ENCODE measurements at regions not wholly inside any gene's neighbourhood (a gene's known extent, or its start where the extent isn't known, plus 50 kb on each side); places are given as distances from the start of the nearest gene placed in this dataset.

DNA sequence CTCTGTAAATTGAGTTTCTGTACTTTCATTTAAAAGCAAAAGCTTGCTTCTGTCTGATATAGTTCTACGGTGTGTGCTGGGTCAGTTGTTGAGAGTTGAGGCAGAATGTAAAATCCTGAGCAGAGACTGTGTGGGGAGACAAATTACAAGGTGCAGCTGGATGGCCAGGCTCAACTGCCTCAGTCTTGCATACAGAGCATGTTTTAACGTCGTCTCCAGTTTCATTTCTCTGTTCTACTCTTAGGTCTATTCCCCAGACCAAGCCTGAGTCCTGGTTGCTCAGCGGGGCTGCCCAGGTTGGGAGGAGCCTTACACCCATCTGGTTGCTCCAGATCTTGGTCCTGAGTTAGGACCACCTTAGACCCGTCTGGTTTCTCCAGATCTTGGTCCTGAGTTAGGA, 54.4 kb upstream of the MEDAG start:
- Histone ChIP-seq H3K27me3 (ENCODE audit: control insufficient read depth, insufficient read depth, low read length) (peaks cover 8% of the 10 kb centered on the region), H3K9me3 (ENCODE audit: control insufficient read depth in 2 of 2, low read length in 2 of 2) (no peaks in the 10 kb centered on the region), H3K4me3 (ENCODE audit: low read depth, low read length) (no peak overlapping the region), H3K27ac (ENCODE audit: insufficient read depth, low read length, poor library complexity, severe bottlenecking) (no peak overlapping the region), H3K4me1 (ENCODE audit: control insufficient read depth, insufficient read depth, low read length, poor library complexity, severe bottlenecking) (no peaks in the 10 kb centered on the region), H3K36me3 (ENCODE audit: control insufficient read depth, insufficient read depth, low read length) (no peaks in the 10 kb centered on the region)
- H3K36me3 Mint-ChIP-seq = no peaks in the 10 kb centered on the region
- no peak for ATAC-seq (ENCODE audit: low read depth in 2 of 2)
- H3K9me3 Mint-ChIP-seq = no peaks in the 10 kb centered on the region
- H3K27me3 Mint-ChIP-seq = no peaks in the 10 kb centered on the region
- no peak overlapping the region for H3K4me3 Mint-ChIP-seq
- H3K27ac Mint-ChIP-seq = no peak overlapping the region
- peaks cover 0 to 6% (median 0%) of the 10 kb centered on the region in 4 donors for H3K4me1 Mint-ChIP-seq
- DNase-seq = no peak

DNA sequence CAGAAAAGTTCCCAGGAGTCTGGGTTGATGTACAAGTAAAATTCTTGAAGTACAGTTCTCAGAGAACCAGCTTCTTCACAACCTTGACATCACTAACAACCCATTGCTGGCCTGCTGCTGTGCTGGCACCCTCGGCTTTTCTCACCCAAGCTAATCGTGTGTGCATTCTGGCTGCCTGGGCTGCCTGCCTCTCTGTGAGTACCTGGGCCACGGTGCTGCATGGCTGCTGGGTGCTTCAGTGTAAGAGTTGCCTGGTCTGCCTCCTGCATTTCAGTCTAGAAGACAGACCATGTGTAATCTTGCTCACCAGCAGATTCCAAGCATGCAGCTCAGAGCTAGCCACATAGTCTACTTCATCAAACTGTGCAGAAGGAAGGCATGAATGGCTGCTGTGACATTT, 50.5 kb upstream of the MEDAG start:
- H3K4me1 ChIP-seq (ENCODE audit: control insufficient read depth, insufficient read depth, low read length, poor library complexity, severe bottlenecking) = no peaks in the 10 kb centered on the region
- no peak overlapping the region for H3K4me3 Mint-ChIP-seq
- H3K27ac Mint-ChIP-seq = no peak overlapping the region
- H3K36me3 ChIP-seq (ENCODE audit: control insufficient read depth, insufficient read depth, low read length) = no peaks in the 10 kb centered on the region
- ATAC-seq (ENCODE audit: low read depth in 2 of 2) = no peak
- H3K9me3 Mint-ChIP-seq = peaks cover 0 to 2% (median 0%) of the 10 kb centered on the region in 7 donors
- no peak for DNase-seq
- no peak overlapping the region for H3K27ac ChIP-seq (ENCODE audit: insufficient read depth, low read length, poor library complexity, severe bottlenecking)
- no peaks in the 10 kb centered on the region for H3K9me3 ChIP-seq (ENCODE audit: control insufficient read depth in 2 of 2, low read length in 2 of 2)
- no peaks in the 10 kb centered on the region for H3K4me1 Mint-ChIP-seq
- H3K27me3 Mint-ChIP-seq = peaks cover 5% of the 10 kb centered on the region
- H3K36me3 Mint-ChIP-seq = no peaks in the 10 kb centered on the region
- peaks cover 6% of the 10 kb centered on the region for H3K27me3 ChIP-seq (ENCODE audit: control insufficient read depth, insufficient read depth, low read length)
- no peak overlapping the region for H3K4me3 ChIP-seq (ENCODE audit: low read depth, low read length)

DNA sequence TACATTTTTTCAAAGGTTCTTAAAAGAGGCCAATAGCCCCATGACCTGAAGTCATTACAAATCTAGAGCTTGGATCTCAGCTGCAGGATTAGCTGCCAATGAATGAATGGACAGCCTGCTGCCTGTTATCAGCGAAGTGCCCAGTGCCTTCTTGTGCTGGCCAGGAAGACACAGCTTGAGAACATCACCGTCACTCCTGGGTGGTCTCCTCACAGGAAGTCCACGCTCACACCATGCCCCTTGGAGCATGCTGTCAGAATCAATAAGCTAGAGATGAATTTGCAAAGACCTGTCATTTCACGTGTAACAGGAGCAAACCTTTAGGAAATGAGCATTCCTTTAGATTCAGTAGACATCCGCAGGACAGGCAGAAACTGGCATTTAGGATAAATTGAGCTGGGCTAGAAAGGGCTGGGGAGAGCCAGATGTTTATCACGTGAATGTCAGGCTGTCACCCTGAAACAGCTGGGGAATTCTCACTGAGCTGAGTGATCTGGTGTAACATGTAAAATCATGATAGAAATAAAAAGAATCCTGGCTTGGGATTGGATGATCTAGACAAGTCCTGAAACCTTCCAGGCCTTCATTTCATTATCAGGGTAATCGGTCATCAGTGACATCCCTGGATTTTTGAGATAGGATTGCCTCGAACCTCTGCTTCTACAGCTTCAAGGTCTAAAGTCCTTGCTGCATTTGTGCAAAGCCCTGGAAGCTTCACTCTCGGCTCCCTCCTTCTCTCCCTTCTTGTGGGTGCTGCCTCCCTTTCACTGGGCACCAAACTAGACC, 49.9 kb upstream of the MEDAG start:
- no peaks in the 10 kb centered on the region for H3K36me3 Mint-ChIP-seq
- no peak for DNase-seq
- H3K36me3 ChIP-seq (ENCODE audit: control insufficient read depth, insufficient read depth, low read length) = no peaks in the 10 kb centered on the region
- H3K27me3 ChIP-seq (ENCODE audit: control insufficient read depth, insufficient read depth, low read length) = peaks cover 4% of the 10 kb centered on the region
- no peaks in the 10 kb centered on the region for H3K4me1 Mint-ChIP-seq
- peaks cover 0 to 2% (median 0%) of the 10 kb centered on the region in 7 donors for H3K9me3 Mint-ChIP-seq
- no peak overlapping the region for H3K4me3 ChIP-seq (ENCODE audit: low read depth, low read length)
- H3K4me1 ChIP-seq (ENCODE audit: control insufficient read depth, insufficient read depth, low read length, poor library complexity, severe bottlenecking) = no peaks in the 10 kb centered on the region
- no peak overlapping the region for H3K27ac ChIP-seq (ENCODE audit: insufficient read depth, low read length, poor library complexity, severe bottlenecking)
- H3K27ac Mint-ChIP-seq = no peak overlapping the region
- H3K4me3 Mint-ChIP-seq = no peak overlapping the region
- H3K9me3 ChIP-seq (ENCODE audit: control insufficient read depth in 2 of 2, low read length in 2 of 2) = no peaks in the 10 kb centered on the region
- peaks cover 5% of the 10 kb centered on the region for H3K27me3 Mint-ChIP-seq
- no peak for ATAC-seq (ENCODE audit: low read depth in 2 of 2)

All from CD4-positive, CD25-positive, alpha-beta regulatory T cell (primary cell).